ENCODE measurements at regions not wholly inside any gene's neighbourhood (a gene's known extent, or its start where the extent isn't known, plus 50 kb on each side); places are given as distances from the start of the nearest gene placed in this dataset.
"Not testable (repeated sequence)": the region's sequence is repeated elsewhere in the genome, so short reads cannot be mapped to it uniquely, and the experiment has no call there.

- DNase-seq = no peak
Measured at GRCh38 chrX:2561456-2561855, 60.7 kb upstream of the DHRSX start.

- DNase-seq = no peak
Measured at GRCh38 chrX:2559124-2559523, 58.3 kb upstream of the DHRSX start.

- no peak for DNase-seq
Measured at GRCh38 chrX:2554891-2555290, 54.1 kb upstream of the DHRSX start.

DNA sequence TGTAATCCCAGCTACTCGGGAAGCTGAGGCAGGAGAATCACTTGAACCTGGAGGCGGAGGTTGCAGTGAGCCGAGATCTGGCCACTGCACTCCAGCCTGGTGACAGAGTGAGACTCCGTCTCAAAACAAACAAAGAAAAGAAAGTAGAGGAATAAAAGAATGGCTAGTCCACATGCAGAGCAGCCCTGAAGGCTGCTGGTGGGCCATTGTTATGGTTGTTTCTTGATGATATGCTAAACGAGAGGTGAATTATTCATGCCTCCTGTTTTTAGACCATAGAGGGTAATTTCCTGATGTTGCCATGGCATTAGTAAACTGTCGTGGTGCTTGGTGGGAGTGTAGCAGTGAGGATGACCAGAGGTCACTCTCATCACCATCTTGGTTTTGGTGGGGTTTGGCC lies 53.3 kb upstream of the DHRSX start:
- DNase-seq = not testable (repeated sequence)

- DNase-seq = peak; percentile 82
Measured at GRCh38 chrX:2552621-2553201, 51.9 kb upstream of the DHRSX start.

- no peak for DNase-seq
Measured at GRCh38 chrX:2550328-2551020, 49.7 kb upstream of the DHRSX start.

Measured in kidney glomerular epithelial cell (primary cell).